Frontal cortex (tissue), 3 donors: ENCODE measurements at regions not wholly inside any gene's neighbourhood (a gene's known extent, or its start where the extent isn't known, plus 50 kb on each side); places are given as distances from the start of the nearest gene placed in this dataset.

Experiments
- DNase-seq, 2 donors: peaks; one replicate each; pipeline ENCODE4 v3.0.0; 2012; ENCODE audit warnings: low spot score in 2 of 2
- FAIRE-seq: peaks from 2 replicates; lab custom pipeline; 2012; peaks lifted over from hg19 to GRCh38; lab: Jason Lieb, UNC
- donor health status: control.
- donor health status: control.
- donor health status: control.

DNA sequence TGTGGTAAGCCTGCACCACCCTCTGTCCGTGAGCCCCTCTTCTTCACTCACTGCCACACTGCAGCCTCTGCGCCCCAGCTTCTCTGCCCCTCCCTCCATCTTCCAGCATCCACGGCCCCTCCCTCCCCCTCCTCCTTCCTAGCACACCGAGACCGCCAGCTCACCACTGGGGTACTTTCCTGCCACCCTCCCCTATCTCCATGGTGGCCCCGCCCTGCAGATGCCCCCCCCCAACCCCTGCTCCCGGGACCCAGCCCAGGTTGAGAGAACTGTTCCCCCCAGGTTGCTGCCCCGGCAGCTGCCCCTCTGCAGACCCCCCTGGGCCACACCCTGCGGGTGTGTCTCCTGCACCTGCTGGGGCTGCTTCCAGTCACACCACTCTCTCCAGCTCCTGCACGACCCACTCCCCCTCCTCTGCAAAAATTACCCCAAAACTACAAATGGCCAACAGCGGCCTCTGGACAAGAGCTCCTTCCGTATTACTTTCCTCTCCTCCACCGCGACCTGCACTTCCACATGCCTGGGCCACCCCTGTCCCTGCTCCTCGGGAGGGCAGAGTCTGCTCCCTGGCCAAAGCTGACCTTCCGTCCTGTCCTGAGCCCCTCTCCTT is 209.2 kb upstream of the PPP2R2D start:
- DNase-seq = no peak
- FAIRE-seq = no peak

DNA sequence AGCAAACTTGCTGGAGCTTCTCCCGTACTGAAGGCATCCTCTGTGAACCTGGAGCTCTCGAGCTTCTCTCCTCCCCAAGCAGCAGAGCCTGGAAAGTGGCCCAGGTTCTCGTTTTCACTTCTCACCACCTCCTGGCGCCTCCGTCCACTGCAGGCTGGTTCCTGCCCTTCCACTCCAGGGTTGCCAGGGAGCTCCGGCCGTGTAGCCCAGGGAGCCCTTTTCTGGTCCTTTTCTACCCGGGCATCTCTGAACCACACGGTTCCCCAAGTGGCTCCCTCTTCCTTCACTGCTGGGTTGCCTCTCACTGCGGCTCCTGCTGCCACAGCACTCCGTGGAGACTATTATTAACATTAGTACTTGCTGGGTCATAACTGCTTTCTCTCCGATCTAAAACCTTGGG is 208.6 kb upstream of the PPP2R2D start:
- FAIRE-seq = no peak
- no peak for DNase-seq

DNA sequence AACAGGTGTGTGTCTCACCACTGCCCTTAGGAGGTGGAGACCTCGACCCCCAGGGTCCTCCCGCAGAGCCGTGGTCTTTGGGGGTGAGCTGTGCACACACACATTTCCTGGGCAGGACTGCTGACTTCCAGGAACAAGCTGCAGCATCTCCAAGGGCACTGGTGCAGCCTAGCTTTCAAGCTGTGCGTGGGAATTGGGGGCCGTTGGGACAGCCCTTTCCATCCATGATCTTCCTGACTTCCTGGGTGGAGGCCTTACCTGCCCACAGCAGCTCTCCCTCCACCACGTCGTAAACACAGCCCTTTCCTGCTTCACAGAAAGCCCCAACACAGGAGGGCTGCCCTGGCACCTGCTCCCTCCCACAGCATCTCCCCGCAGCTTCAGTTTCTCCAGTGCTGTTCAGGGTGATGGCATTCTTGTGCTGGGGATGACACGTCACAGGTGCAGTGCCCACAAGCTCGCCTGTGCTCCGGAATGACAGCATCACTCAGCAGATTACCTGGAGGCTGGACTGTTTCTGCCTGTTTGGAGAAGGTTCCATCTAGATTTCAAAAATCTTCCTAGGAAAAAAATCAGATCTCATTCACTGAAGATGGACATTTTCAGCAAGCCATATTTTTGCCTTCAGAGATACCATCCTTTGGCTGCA is 208.0 kb upstream of the PPP2R2D start:
- FAIRE-seq = no peak

DNA sequence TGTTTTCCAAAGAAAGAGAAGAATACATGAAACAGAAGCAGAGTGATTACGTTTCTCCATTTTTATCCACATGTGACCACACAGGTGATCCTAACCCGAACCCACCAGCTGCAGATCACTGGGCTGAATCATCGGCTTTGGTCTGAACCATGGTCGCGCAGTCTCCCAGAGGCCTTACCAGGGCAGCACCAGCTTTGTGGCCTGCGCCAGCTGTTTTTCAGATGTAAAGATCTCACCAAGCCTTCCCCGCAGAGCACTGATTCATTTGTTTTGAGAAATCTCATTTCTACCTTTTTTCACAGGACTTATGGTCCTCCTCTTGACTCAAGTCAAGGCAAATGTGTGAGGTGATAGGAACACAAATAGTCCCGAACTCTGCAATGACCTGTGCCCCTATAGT is 207.0 kb upstream of the PPP2R2D start:
- no peak for FAIRE-seq
- no peak for DNase-seq

More for the DNA sequence above, 208.0 kb upstream of the PPP2R2D start:
- DNase-seq = no peak

DNA sequence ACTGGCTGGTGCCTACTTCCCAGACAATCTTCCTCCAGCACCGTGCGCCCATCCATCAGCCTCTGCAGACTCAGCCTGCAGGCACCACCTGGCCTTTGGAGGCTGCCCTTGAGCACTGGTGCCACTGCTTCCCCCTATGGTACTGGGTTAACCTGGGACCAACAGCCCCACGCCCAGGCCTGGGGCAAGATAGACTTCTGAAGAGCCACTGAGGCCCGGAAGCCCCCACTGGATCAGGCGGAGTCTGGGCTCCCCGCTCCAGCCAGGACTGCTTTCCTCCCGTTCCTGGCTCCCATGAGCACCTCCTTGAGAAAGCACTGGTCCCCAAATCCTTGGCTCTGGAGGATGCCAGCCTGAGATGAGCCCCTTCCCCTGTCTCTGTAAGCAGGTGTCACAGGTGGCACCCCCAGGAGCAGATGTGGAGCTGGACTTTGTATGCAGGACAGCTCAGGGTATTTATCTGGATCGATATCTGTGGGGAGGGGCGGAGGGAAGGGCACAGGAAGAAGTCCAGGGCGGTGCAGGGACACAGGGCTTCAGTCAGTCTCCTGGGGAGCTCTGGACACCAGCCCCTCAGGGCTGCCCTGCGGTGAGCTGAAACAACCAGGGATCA is 206.5 kb upstream of the PPP2R2D start:
- DNase-seq = no peak
- FAIRE-seq = no peak

DNA sequence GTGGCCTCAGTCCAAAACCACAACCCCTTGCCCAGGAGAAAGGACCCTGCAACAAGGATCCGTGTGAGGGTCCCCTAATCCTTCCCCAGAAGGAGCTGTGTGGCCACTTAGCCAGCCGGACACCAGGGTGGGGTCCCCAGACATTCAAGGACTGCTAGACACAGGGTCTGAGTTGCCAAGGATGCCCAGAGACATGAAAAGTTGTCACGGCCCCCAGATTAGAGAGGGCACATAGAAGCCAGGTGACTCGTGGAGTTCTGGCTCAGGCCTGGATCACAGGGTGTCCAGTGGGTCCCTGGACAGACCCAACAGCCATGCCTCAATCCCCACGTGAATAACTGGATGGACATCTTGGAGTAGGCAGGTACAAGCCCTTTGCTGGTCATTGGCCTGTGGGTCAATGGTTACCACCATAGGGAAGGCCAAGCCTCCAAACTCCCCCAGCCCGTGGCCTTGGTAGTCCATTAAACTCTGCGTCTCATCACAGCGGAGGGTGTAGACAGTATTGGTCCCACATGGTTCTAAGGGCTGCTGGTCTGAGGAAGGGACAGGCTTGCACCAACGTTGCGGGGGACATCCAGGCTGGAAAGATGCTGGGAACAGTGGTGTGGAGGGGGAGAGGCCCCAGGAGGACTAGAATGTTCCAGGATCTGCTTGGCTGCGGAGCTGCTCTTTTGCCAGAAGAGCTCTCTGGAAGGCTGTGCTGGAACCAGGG is 205.9 kb upstream of the PPP2R2D start:
- FAIRE-seq (no peak), DNase-seq (no peak)

DNA sequence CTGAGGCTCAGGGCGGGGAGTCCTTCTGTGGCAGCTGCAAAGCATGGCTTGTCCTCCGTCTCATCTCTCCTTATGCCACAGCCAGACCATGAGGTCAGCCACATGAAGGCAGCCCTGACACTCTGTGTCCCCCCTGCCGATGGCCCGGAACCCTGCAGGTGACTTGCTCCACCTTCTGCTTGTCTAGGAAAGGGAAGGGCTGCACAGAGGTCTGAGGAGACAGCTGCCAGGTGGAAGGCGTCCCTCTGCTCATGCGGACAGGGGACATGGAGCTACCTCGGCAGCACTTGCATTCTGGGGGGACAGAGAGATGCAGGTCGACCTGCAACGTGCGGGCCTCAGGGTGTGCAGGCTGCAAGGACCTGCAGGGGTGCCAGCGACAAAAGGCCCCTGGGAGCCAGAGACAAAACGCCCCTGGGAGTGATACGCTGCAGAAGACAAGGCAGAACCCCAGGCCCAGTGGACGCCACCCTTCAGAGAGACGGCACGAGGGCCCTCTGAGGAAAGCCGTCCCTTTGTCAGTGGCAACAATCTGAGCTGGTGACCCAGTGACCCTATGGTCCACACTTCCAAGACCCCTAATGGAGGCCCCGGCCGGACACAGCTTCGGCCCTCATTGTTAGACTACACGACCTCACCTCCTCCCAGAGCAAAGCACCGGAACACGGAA is 205.2 kb upstream of the PPP2R2D start:
- no peak for DNase-seq
- no peak for FAIRE-seq

DNA sequence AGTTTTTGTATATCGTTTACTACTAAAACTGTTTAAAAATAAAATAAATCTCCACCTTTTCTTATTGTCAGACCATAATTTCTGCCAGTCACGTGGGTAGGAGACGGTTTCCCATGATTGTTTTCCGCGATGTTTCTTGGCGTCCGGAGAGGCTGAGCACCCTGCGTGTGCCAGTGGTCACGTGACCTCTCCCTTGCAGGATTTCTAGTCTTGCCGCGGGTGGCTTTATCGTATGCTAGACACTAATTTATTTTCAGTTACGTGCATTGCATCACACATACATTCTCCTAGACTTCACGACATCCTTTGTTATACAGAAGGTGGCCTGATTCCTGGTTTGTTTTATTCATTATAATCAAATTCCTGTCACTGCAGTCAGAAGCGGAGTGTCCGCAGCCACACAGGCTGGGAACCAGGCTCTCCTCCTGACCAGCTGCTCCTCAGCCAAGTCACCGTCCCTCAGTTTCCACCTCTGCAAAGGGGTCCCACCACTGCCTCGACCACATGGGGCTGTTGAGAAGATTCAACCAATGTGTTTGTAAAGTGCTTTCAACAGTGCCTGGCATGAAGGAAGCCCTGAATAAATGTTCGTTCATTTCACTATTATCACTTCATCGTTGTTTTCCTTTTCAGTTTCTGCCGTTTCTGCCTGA is 203.2 kb upstream of the PPP2R2D start:
- no peak for FAIRE-seq
- no peak for DNase-seq

DNA sequence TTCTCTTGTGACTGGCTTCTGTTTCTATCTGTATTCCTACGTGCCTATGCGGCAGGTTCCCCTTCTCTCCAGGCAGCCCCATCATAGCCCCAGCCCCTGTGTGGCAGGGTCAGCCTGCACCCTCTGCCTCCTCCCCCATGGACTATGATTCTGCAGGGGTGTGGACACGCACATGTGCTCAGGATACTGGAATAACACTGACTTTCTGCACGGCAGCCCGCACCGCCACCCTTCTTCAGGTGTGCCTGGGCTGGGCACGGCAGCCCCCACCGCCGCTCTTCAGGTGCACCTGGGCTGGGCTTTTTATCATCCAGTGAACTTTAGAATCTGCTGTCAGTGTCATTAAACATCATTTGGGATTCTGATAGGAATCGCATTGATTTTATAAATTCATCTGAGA is 202.6 kb upstream of the PPP2R2D start:
- FAIRE-seq (no peak), DNase-seq (no peak)

DNA sequence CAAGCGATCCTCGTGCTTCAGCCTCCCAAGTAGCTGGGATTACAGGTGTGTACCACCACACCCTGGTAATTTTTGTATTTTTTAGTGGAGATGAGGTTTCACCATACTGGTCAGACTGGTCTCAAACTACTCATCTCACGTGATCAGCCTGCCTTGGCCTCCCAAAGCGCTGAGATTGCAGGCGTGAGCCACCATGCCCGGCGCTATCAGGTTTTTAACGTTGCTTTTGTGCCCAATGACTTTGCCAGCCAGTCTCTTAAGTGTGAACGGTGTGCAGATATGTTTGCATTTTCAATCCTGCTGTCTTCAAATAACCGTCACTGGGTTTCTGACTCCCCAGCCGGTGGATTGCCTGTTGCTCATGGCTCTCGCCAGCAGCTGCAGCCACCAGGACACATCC is 201.8 kb upstream of the PPP2R2D start:
- DNase-seq = no peak
- no peak for FAIRE-seq

DNA sequence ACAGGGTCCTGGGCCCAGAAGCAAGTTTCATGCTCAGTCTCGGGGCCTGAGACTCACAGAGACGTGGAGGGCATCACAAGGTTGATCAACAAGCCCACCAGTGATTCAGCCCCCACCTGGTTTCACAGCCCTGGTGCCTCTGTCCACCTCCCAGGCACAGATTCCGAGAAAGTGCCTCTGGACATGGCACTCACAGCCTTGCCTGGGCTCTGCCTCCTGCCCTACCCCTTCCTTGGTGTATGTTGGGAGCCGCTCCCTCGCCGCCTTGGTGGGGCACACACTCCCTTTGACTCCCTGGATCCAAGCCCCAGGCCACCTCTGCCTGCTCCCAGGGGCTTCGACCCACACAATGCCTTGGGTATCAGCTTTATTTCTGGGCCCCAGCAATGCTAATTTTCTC is 200.8 kb upstream of the PPP2R2D start:
- no peak for DNase-seq
- FAIRE-seq = no peak

DNA sequence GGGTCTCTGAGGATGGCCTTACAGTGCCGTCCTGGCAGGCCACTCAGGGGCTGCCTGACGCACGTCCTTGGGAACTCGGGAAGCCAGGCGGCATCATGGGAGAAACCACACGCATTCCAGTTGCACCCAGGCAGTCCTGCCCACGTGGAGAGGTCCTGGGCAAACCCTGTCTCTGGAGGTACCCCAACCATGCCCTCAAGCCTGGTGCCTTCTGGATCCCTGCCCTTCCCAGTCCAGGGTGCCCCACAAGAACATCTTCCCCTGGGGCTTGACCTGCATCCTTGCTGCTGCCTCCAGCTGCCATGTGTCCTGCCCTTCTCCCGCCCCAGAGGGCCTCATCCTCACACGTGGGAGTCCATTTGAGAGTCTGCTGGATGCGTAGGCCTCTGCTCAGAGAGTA is 200.3 kb upstream of the PPP2R2D start:
- FAIRE-seq = no peak
- DNase-seq = no peak

DNA sequence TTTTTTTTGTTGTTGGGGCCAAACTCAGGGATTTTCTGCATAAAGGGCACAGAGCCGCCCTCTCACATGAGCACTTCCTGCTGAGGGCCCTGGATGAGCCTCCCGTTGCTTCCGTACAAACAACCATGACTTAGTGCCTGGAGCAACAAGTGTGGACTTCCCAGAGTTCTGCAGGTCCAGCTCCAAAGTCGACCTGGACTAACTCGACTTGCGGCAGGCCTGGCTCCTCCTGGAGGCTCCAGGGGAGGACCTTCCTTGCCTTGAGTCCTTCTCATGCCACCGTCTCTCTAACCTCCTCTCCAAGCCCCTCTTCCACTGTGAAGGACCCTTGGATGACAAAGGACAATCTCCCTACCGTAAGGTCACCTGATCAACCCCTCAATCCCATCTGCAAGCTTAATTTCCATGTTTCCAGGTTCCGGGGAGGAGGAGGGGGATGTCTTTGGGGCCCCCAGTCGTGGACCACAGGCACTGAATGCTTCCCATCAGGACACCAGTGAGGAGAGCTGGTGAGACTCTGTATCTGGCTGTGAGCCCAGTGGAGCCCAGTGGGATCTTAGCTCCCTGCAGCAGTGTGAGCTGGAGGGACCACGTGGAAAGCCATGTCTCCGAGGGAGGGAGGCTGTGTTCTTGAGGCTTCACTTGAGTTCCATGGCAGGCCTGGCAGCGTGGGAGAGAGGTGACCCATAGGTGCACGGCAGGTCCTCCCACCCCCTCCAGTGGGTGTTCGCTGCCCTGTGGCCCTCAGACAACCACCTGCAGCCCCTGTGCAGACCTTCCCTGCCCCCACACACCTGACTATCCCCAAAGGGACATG is 199.5 kb upstream of the PPP2R2D start:
- no peak for FAIRE-seq
- no peak for DNase-seq

DNA sequence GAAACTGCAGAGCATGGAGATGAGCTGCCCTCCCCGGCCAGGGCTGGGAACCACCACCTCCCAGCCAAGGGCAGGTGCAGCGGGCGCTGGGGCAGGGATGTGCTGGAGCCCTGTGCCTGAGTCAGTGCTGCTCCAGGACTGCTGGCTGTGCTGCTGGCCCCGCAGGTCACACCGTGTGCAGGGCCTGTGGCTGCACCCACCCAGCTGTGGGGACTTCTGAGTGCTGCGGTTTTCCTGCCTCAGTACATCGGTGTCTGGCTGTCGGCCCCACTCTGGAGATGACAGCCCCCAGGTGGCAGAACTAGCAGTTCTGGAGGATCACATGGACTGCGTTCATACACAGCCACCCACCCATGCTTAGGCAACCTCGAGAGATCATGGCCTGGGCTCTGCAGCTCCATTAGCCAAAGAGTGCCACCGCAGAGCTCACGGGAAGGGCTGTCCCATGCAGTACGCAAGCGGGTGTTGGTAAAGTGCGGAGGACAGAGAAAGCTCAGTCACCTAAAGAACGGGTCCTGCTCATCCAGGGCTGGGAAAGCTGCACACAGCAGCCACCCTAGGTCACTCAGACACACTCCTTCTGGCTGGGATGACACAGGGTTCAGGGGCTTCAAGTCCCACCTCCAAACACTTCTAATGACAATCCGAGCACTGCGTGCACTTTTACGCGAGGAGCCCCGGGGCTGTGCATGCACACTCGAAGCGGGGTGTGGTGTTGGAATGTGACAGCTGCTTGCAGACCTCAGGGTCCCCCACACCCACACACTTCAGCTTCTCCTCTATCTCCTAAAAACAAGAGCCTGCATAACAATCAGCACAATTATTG is 198.1 kb upstream of the PPP2R2D start:
- no peak for DNase-seq

DNA sequence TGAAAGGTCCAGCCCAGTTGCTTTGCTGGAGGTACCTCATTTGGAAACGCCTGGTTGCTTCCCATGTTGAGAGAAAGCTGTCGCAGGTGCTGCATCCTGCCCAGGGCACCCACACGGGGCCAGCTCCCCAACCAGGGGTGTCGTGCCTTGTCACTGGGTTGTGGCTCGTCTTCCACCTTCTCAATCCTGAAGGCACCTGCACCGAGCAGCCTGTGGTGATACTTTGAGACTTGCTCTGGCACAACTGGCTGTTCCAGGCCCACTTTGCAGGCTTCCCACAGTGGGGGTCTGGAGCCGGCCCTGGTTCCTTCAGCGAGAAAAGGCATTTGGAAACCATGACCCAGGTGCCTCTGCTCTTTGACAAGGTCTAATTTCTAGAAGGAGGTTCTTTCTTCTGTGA is 197.3 kb upstream of the PPP2R2D start:
- FAIRE-seq (no peak), DNase-seq (no peak)

More for the DNA sequence above, 198.1 kb upstream of the PPP2R2D start:
- no peak for FAIRE-seq

DNA sequence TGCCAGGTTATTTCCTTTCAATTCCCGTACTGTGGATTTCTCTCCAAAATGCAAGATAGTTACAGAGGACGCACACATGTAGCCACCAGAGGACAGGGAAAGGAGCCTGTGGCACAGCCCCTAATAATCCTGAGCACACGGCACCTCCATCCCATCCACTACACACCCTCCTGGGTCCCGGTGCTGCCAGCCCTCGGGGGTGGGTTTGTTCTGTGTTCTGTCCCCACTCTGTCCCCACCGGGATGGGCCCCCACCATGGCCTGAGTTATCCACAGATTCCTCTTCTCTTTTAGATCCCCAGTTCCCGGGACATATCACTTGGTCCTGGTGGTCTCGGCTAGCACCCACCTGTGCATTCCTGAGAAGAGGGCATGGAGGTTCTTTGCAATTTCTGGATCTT is 196.9 kb upstream of the PPP2R2D start:
- no peak for DNase-seq
- FAIRE-seq = no peak

DNA sequence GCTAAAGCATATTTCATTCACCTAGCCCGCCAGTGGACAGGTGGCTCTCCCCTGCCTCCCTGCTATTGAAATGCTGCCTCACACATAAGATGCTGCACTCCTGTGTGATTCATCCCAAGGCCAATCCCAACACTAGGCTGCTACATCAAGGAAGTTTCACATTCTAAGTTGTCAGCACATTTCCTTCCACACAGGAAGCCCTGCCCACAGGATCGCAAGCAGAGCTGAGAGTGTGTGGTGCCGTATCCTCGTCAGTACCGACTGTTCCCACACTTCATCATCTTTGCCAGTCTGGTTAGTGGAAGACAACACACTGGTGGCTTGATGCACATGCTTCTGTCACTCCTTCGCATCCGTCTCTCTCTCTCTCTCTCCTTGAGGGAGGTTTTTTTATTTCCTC is 194.3 kb upstream of the PPP2R2D start:
- FAIRE-seq = no peak
- no peak for DNase-seq

DNA sequence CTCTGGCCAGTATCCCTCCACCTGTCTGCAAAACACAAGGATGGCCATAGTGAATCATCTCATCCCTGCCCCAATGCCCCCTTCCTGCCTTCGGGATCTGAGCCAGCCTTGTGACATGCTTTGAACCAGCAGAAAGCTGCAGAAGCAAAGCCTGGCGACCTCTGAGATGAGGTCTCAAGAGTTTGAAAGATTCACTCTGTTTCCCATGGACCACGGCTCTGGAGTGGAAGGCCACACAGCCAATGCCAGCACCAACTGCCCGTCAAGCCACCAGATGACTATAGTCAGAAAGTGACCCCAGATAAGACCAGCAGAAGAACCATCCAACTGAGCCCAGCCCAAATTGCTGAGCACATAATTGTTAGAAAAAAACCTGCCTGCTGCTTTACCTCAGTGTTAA is 193.9 kb upstream of the PPP2R2D start:
- no peak for FAIRE-seq
- no peak for DNase-seq
